Nephron (organoid): ENCODE measurements at regions not wholly inside any gene's neighbourhood (a gene's known extent, or its start where the extent isn't known, plus 50 kb on each side); places are given as distances from the start of the nearest gene placed in this dataset.

Experiments
- H3K27ac Mint-ChIP-seq, 3 experiments: 2 replicates each; pipeline ENCODE4 v1.8.0; 2020; ENCODE audit warnings: mixed read lengths in 3 of 3, mild to moderate bottlenecking in 2 of 3, moderate library complexity in 1 of 3
- H3K27me3 Mint-ChIP-seq: 2 replicates; pipeline ENCODE4 v1.8.0; 2021; ENCODE audit warnings: low read depth, mild to moderate bottlenecking, moderate library complexity, mixed read lengths
- H3K36me3 Mint-ChIP-seq: 2 replicates; pipeline ENCODE4 v1.8.0; 2020; ENCODE audit warnings: low read depth, mixed read lengths
- H3K4me1 Mint-ChIP-seq: 2 replicates; pipeline ENCODE4 v1.8.0; 2020; ENCODE audit warnings: mixed read lengths
- H3K4me3 Mint-ChIP-seq, 3 experiments: 2 replicates each; pipeline ENCODE4 v1.8.0; 2020; ENCODE audit warnings: mild to moderate bottlenecking in 3 of 3, mixed read lengths in 3 of 3, moderate library complexity in 2 of 3
- H3K9me3 Mint-ChIP-seq: 2 replicates; pipeline ENCODE4 v1.8.0; 2020; ENCODE audit warnings: mixed read lengths
- TF ChIP-seq, protein P1 (sequence below), 3 experiments: fragments of 200-600 bp; sonication (generic); IDR thresholded peaks; one replicate each; pipeline ENCODE4 v1.5.0; 2021; ENCODE audit warnings: antibody characterized with exemption in 3 of 3; ENCODE audit not compliant: unreplicated experiment in 3 of 3

DNA sequence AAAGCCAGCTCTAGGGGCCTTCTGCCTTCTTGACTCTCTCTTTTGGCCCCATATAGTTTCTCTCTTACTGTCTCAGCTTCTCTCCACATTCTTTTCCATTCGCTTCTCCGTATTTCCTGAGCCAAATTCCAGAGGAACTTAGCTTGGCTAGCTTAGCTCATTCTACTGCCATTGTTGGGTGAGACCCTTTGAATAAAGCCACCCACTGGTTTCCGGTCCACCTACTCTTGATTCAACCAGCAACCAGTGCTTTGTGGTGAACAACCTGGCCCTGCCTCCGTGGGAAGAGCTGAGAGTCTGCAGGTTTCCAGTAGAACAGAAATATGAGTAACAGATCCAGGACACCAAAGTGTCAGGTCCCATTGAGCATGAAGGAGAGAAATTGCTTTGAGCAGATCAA lies 81.3 kb upstream of the ARHGAP20 start:
- Mint-ChIP-seq H3K27ac (no peak overlapping the region), H3K36me3 (no peaks in the 10 kb centered on the region), H3K4me3 (no peak overlapping the region), H3K9me3 (no peaks in the 10 kb centered on the region), H3K27me3 (peaks cover 3% of the 10 kb centered on the region), H3K4me1 (no peaks in the 10 kb centered on the region)
- TF ChIP-seq, protein P1, sequence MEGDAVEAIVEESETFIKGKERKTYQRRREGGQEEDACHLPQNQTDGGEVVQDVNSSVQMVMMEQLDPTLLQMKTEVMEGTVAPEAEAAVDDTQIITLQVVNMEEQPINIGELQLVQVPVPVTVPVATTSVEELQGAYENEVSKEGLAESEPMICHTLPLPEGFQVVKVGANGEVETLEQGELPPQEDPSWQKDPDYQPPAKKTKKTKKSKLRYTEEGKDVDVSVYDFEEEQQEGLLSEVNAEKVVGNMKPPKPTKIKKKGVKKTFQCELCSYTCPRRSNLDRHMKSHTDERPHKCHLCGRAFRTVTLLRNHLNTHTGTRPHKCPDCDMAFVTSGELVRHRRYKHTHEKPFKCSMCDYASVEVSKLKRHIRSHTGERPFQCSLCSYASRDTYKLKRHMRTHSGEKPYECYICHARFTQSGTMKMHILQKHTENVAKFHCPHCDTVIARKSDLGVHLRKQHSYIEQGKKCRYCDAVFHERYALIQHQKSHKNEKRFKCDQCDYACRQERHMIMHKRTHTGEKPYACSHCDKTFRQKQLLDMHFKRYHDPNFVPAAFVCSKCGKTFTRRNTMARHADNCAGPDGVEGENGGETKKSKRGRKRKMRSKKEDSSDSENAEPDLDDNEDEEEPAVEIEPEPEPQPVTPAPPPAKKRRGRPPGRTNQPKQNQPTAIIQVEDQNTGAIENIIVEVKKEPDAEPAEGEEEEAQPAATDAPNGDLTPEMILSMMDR (IDR thresholded peaks at IDR 0.05; ENCODE audit: unreplicated experiment in 3 of 3) = no peak

DNA sequence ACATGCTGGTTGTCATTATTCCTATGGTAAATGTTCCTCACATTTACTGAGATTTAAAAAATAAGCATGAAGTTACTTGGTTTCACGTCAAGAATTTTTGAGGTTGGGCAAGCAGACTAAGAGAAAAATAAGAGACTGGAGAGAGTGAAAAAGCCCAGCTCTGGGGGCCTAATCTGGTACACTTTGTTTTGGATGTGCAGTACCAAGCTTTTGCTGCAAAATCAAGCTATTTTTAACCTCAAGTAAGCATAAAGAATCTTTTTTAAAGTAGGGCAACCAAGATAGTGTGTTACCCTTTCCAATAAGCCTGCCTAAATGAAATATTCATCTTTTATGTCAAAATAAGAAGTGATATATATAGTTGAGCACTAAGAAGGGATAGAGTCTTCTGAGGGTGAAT lies 79.4 kb upstream of the ARHGAP20 start:
- no peak overlapping the region for H3K4me3 Mint-ChIP-seq
- no peaks in the 10 kb centered on the region for H3K4me1 Mint-ChIP-seq
- TF ChIP-seq, protein P1 (IDR thresholded peaks at IDR 0.05; ENCODE audit: unreplicated experiment in 3 of 3) = no peak
- peaks cover 3% of the 10 kb centered on the region for H3K27me3 Mint-ChIP-seq
- peaks cover 2% of the 10 kb centered on the region for H3K9me3 Mint-ChIP-seq
- H3K36me3 Mint-ChIP-seq = no peaks in the 10 kb centered on the region
- H3K27ac Mint-ChIP-seq = no peak overlapping the region

DNA sequence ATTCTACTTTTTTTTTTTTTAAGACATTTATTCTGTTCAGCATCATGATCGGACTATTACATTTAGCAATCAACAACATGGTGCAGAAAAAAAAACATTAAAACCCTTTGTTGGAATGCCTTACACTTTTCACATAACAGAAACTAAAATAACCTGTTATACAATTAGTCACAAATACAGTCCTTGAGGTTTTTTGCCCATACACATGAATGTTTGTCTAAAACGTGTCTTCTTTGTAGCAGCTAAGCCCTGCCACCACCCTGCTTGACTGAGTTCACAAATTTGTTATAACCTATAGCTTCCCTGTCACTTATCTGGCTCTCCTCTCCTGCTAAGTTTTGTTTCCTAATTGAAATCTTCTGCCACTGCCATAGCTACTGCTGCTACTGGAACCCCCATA lies 75.4 kb upstream of the ARHGAP20 start:
- peaks cover 3% of the 10 kb centered on the region for H3K27me3 Mint-ChIP-seq
- no peak overlapping the region for H3K4me3 Mint-ChIP-seq
- TF ChIP-seq, protein P1 (IDR thresholded peaks at IDR 0.05; ENCODE audit: unreplicated experiment in 3 of 3) = no peak
- H3K36me3 Mint-ChIP-seq = no peaks in the 10 kb centered on the region
- H3K27ac Mint-ChIP-seq = no peak overlapping the region
- no peaks in the 10 kb centered on the region for H3K4me1 Mint-ChIP-seq
- peaks cover 8% of the 10 kb centered on the region for H3K9me3 Mint-ChIP-seq

DNA sequence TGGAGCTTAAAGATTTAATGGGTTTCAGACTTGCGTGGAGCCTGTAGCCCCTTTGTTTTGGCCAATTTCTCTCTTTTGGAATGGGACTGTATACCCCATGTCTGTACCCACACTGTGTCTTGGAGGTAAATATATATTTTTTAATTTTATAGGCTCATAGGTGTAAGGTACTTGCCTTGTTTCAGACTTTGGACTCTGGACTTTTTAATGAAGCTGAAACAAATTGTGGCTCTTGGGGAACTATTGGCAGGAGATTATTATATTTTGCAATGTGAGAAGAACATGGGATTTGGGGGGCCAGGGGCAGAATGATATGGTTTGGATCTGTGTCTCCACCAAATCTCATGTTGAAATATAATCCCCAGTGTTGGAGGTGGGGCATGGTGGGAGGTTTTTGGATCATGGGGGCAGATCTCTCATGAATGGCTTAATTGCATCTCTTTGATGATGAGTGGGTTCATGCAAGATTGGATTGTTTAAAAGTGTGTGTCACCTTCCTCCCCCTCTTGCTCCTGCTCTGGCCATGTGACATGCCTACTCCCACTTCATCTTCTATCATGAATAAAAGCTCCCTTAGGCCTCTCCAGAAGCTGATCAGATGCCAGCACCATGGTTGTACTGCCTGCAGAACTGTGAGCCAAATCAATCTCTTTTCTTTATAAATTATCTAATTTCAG lies 74.1 kb upstream of the ARHGAP20 start:
- Mint-ChIP-seq H3K4me3 (no peak overlapping the region), H3K36me3 (no peaks in the 10 kb centered on the region), H3K4me1 (no peaks in the 10 kb centered on the region), H3K27ac (no peak overlapping the region), H3K27me3 (peaks cover 3% of the 10 kb centered on the region), H3K9me3 (peaks cover 8% of the 10 kb centered on the region)
- TF ChIP-seq, protein P1 (IDR thresholded peaks at IDR 0.05; ENCODE audit: unreplicated experiment in 3 of 3) = no peak

DNA sequence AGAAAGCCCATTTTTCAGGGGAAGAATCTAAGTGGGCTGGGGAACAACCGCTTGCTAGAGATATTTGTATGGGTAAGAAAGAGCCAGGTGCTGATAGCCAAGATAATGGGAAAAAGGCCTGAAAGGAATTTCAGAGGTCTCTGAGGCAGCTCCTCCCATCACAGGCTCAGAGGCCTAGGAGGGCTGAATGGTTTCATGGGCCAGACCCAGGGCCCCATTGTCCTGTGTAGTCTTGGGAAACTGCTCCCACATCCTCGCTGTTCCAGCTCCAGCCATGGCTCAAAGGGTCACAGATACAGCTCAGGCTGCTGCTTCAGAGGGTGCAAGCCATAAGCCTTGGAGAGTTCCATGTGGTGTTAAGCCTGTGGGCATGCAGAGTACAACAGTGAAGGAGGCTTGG lies 73.2 kb upstream of the ARHGAP20 start:
- Mint-ChIP-seq H3K27me3 (peaks cover 3% of the 10 kb centered on the region), H3K4me1 (no peaks in the 10 kb centered on the region), H3K27ac (no peak overlapping the region), H3K9me3 (peaks cover 8% of the 10 kb centered on the region), H3K36me3 (no peaks in the 10 kb centered on the region), H3K4me3 (no peak overlapping the region)
- TF ChIP-seq, protein P1 (IDR thresholded peaks at IDR 0.05; ENCODE audit: unreplicated experiment in 3 of 3) = no peak

DNA sequence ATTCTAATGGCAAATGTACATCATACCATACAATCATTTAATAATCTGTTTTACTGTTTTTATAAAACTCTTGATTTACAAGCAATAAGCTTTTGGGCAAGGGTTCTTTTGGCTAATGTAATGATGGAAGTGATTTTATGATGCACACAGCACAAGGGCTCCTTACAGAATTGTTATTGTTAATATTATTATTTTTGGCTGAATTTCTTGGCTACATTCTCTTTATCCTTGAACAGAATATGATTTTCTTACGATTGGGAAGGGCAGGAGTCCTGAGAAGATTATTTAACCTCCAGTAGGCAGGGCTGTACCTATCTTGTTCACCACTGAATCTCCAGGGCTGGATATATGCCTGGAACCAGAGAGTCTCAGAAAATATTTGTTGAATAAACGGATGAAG lies 70.4 kb upstream of the ARHGAP20 start:
- Mint-ChIP-seq H3K36me3 (no peaks in the 10 kb centered on the region), H3K27me3 (no peaks in the 10 kb centered on the region), H3K9me3 (peaks cover 17% of the 10 kb centered on the region), H3K27ac (peak overlapping the region in 1 of 3 experiments; percentile 23), H3K4me1 (no peaks in the 10 kb centered on the region), H3K4me3 (no peak overlapping the region)
- TF ChIP-seq, protein P1 (IDR thresholded peaks at IDR 0.05; ENCODE audit: unreplicated experiment in 3 of 3) = no peak
